NCI-H1436 (cell line): ENCODE measurements at regions not wholly inside any gene's neighbourhood (a gene's known extent, or its start where the extent isn't known, plus 50 kb on each side); places are given as distances from the start of the nearest gene placed in this dataset.
"Not testable (repeated sequence)": the region's sequence is repeated elsewhere in the genome, so short reads cannot be mapped to it uniquely, and the experiment has no call there.

Experiments
- DNase-seq: peaks from one replicate; lab custom pipeline; 2025; lab: John Stamatoyannopoulos, UW

DNA sequence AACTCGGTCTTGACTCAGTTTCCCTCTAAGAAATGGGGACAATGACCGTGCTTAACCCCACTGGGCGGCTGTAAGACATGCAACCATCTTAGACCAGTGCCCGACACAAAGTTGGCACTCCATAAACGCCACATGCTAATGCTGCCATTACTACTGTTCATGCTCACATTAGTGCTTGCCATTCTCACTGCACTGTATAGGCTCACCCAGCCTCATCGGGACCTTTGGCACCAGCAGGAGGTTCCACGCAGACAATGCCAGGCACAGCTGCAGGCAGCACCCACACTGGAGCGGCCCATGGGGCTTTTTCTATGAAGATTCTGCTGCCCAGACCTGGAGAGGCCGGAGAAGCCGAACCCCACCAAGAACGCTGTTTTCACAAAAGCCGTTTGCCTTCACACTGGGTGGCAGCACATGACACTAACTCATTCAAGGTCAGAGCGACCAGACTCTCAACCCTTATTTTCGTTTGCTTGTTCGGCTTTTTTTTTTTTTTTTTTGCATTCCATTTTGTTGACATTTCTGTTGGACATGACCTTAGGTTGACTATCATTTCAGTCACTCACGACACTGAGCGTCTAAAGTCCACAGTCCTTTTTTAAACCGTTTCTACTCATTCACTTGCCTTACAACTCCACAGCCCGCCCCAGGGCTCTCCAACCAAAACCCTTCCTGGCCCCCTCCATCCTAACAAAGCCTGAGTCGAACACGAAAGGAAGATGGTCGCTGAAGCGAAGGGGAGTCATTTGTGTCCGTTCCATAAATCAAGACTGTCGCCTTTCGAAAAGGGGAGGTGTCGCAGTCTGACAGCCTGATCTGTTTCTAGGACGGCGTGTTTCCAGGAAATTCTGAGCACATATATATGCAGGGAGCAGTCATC lies 124.4 kb upstream of the RNF32 start:
- DNase-seq: no peak

DNA sequence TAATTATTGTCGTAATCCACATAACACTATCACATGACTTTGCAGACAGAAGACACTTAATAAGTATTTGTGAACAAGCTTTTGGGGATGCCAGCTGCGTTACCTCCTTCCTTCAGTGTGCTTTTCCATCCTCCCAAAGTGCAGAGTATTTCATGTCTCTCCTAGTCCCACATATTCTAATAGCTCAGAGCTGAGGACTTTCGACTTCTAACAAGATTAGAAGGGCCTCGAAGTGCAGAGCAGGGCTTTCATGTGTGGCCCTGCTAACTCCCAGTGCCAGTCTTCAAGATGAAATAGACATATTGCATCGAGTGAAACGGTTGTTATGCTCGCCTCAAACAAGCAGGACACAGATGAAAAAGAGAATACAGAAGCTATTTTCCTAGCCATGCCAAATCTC lies 125.7 kb upstream of the RNF32 start:
- no peak for DNase-seq

DNA sequence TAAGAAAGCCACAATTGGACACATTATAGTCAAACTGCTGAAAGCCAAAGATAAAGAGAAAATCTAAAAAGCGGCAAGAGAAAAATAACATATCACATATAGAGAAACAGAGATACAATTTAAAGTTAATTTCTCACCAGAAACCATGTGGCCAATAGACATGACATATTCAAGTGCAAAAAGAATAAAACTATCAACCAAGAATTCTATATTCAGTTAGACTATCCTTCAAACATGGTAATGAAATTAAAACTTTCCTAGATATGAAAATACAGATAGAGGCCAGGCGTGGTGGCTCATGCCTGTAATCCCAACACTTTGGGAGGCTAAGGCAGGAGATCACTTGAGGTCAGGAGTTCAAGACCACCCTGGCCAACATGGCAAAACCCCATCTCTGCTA lies 129.1 kb upstream of the RNF32 start:
- DNase-seq: no peak

DNA sequence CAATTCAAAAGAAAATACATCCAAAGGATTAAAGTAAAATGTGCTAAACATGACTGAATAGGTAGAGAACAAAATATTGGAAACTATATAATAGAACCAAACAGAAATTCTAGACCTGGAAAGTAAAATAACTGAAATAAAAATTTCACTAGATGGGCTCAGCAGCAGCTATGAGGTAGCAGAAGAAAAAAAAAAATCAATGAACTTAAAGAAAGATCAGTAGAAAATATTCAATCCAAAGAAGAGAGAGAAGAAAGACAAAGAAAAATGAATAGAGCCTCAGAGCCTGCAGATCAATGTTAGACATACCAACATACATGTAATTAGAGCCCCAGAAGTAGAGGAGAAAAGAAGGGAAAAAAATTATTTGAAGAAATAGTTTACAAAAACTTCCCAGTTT lies 129.6 kb upstream of the RNF32 start:
- DNase-seq: no peak

DNA sequence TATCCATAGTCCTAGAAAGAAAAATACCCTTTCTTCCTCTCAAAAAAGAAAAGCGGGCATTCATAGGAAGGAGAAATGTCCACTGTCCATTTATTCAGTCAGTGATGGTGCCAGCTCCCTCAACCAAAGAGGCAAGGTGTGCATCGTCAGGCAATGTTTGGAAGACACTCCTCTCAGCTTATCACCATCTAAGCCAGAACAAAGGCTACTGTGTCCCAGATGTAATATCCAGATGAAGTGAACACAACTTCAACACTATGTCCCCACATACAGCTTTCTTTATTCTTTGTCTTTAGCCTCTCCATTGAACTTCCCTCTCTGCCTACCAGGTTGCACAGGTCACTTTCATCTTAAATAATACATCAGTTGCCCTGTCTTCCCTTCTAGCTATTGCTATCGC lies 131.4 kb upstream of the RNF32 start:
- no peak for DNase-seq

DNA sequence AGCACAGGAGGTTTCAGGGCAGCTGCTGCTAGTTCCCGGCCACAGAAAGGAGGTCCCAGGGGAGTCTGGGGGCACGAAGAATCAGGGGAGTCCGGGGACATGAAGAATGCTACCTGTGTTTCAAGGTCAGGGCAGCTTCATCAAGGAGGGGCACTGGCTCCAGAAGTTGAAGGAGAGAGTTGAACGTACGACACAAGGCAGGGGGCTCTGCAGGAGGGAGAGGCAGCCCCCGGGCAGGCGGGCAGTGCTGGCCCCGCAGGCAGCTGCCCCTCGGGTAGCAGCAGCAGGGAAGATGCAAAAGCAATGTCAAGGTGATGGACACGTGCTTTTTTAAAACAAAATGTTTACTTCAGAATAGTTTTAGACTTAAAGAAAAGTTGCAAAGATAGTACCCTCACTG lies 134.7 kb upstream of the RNF32 start:
- no peak for DNase-seq

DNA sequence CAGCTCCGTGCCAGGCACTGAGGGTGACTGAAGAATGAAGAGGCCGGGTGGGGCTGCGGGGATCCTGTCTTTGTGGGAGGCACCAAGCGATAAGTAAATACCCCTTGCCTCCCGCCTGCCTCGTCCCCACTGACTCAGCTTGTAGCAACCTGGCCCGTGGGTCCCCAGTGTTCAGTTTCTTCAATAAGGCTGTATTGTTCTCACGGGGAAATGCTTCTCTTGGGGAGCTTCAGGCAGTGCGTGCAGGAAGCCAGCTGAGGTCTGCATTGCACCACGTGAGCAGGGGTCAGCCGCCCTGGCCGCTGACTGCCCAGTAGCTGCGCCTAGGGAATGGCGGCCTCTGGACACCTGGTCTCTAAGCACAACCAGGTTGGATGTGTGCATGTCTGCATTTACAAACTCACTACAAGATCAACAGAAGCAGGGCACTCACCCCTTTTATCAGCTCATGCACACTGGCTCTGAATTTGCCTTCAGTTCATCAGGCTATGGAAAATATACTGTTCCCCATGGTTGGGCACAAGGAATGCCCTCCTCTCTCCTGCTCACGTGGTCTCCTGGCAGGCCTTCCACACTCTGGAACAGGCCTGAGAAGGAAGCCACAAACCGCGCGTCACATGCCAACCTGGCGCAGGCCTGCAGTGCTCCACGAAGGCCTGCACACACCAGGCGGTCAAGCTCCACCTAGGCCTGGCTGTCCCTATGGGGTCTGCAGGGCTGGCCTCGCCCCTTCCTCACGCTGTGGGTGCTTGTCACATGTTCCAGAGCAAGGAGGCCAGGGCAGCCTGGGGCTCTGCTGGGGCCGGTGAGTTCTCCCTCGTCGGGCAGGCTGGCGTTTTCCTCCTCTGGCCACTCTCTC lies 135.7 kb upstream of the RNF32 start:
- no peak for DNase-seq

DNA sequence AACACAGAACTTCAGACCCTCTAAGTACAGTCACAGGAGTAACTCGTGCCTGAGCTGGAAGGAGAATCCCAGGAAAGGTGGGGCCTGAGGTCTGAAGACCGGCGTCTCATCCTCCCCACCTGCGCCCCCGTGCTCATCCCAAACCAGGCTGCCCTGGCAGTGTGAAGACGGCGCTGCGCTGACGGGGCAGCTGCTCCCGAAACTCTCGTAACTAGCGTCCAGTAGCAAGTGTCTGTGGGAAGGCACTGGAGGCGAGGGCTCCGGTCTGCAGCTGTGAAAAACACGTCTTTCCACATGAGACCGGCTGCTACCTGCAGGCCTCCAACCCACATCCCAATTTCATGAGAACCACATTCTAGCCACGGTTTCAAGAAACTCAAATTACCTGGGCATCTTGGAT lies 136.6 kb upstream of the RNF32 start:
- DNase-seq: no peak

DNA sequence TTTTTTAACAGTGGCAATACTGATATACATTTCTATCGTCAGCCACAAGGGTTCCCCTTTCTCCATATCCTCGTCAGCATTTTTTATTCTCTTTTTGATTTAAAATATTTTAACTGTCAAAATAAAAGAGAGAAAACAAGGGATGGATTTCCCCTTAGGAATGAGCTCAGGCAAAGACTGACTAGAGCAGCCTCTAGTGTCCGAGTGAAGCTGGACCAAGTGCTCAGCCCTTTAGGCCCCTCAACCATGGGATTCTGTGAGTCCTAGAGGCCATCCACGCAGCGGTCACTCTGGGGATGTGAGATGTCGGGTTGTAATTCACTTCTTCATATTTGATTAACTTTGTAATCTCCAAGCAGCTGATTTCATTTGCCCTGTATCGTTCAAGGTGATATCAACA lies 137.4 kb upstream of the RNF32 start:
- no peak for DNase-seq

DNA sequence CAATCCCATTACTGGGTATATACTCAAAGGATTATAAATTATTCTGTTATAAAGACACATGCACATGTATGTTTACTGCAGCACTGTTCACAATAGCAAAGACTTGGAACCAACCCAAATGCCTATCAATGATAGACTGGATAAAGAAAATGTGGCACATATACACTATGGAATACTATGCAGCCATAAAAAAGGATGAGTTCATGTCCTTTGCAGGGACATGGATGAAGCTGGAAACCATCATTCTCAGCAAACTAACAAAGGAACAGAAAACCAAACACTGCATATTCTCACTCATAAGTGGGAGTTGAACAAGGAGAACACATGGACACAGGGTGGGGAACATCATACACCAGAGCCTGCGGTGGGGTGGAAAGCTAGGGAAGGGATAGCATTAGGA lies 138.8 kb upstream of the RNF32 start:
- DNase-seq: not testable (repeated sequence)

DNA sequence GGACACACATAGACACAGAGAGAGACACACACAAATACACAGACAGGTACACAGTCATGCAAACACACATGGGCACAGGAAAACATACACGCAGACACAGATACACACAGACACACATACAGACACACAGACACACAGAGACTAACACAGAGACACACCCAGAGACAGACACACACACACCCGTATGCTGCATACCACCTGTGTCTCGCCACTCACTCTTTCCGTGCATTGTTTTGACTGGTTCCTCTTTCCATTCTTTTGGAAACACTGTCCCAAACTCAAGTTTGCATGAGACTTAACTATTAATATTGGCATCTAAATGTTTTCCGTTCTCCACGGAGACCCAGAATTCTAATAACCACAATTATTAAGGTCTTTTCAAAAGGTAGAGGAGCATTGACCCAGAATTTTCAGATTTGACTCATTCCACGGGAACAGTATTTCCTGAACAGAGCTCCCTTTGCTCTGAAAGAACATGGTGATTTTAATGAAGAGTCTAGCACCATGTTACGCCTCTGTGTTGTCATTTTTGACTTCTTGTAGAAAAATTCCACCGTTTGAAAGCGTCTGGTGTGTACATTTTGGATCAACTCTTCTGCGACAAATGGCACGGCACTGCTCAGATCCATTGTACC lies 141.2 kb upstream of the RNF32 start:
- no peak for DNase-seq

DNA sequence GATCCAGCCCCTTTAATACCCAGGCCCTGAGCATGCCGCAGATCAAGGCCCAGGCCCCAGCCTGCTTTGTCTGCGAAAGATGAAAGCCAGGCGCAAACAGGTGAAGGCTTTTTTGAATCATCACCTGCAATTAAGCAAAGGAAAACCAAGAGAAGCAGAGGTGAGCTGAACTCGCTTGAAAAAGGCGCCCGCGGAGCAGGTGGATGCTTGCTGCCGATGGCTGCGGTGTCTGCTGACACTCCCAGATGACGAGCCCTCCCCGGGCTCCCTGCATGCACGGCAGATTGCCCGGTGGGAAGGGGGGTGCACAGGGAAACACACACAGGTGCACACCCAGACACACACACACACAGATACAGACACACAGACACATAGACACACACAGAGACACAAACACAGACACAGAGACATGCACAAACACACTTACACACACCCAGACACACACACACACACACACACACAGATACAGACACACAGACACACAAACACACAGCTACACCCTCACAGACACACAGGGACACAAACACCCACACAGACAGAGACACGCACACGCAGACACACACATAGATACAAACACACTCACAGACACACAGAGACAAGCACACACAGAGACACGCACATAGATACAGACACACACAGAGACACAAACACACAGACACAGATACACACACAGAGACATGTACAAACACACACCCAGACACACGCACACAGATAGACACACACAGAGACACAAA lies 142.6 kb upstream of the RNF32 start:
- peak; percentile 13 for DNase-seq

DNA sequence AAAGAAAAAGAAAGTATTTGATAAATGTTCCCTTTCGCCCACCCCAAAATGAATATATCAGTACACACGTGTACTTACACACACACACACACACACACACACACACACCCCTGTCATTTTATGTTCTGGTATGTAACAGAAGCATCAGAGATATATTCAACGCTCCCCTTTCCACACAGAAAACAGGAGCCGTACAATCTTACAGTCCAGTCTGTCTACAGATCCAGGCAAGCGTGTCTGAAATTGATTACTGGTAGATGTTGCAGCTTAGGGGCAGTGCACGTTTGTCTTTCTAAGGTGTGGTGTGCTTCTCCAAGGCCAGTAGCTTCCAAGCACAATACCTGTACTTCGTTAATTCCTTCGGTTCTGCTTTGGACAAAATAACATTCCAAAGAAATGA lies 143.7 kb upstream of the RNF32 start:
- DNase-seq: no peak

DNA sequence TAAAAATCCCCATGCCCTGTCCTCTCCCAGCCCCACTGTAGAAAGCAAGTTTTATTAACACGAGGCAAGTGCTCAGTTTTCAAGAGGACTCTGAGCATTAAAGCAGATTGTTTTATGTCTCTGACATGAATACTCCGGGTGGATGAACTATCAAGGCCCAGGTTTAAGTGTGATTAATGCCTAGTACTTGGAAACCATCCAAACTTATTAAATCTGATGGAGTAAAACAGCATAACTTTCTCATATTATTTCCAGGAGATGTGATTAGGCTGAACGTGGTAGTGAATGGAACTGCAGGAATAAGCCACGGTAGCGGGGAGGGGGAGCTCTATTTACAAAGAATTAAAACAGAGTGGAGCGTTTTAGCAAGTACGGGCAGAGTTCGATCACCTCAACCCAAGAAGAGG lies 144.2 kb upstream of the RNF32 start:
- DNase-seq: peak; percentile 22

DNA sequence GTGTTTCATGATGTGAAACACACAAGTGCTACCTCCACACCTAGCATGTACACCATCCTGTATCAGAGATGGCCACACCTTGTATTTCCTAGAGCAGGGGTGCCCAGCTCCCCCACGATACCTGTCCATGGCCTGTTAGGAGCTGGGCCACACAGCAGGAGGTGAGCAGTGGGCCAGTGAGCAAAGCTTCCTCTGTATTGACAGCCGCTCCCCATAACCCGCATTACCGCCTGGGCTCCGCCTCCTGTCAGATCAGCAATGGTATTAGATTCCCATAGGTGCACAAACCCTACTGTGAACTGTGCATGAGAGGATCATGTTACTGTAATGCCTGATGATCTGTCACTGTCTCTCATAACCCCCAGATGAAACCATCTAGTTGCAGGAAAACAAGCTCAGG lies 145.6 kb upstream of the RNF32 start:
- DNase-seq: no peak

DNA sequence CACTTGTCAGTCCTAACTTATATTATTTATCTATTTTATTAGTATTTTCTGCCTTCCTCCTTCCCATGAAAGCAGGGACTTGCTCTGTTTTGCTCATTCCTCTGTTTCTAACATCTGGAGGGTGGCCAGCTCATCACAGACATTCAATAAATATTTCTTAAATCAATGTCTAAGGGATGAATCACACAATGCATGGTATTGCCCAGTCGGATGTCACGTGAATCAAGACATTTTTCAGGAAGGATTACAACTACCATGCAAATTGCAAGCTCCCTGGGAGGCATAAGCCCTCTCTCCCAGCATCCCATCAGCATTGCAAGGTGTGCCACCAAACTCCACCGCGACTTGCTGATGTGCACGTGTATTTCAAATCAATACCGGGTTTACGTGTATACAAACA lies 146.6 kb upstream of the RNF32 start:
- DNase-seq: no peak

DNA sequence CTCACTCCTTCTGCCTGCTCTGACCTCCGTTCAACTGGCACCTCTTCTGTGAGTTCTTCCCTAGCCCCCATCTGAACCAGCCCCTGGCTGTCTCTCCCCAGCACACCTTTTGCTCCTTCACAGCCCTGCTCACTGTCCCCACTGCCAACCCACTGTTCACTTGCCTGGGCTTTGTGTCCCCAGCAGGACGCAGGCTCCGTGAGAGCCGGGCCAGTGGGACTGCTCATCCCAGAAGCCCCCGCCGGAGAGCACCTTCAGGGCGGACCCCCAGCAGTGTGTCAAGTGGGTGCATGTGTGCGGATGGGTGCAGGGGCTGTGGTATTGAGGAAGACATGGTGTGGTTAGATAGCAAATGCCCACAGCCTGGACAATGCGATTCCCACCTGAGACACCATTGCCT lies 148.4 kb upstream of the RNF32 start:
- no peak for DNase-seq

DNA sequence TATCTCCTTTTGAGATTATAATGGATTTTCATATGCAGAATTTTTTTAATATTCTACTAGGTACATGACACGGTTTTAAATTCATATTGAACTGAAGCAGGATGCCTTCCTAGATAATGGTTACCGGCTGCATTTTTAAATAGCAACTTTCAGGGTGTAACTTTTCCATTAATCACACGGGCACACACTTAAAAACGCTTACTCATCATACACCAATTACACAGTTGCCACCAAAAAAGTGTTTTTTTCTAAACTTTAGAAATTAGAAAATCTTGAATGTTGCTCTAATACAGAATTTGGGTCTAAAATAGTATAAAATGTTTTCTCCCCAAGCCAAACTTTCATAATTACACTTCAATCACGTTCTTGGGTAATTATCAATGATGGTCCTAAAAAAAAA lies 149.1 kb upstream of the RNF32 start:
- no peak for DNase-seq

DNA sequence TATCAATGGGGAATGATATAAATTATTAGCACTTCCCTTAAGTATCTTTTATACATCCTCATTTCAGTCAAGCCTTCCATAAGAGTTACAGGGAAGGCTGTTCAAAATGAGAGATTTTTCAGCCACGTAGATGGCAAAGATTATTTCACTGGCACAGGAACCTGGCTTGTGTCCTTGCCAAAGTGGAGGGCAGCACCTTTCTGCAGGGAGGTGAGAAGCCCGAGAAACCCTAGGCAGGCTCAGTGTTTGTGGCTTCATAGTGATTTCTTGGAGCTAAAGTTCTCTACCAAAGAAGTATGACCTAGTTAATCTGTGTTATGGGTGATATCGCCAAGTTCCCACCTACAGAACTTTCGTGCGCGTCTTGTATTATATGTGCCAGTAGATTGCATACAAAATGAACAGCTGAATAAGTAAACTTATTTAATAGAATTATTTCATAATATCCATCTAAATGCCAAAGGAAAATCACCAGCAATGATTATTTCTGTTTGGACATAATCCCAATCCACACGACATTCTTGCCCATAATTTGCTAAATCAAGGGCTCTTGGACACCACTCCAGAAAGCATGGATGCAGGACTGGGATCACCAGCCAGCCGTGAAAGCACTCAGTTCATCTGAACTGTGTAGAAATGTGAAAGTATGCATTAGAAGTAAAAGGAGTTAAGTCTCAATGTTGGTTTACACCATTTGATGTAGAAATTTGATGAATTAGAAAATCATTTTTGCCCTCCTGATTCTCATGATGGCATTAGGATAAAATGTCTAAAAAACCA lies 150.4 kb upstream of the RNF32 start:
- DNase-seq: no peak

DNA sequence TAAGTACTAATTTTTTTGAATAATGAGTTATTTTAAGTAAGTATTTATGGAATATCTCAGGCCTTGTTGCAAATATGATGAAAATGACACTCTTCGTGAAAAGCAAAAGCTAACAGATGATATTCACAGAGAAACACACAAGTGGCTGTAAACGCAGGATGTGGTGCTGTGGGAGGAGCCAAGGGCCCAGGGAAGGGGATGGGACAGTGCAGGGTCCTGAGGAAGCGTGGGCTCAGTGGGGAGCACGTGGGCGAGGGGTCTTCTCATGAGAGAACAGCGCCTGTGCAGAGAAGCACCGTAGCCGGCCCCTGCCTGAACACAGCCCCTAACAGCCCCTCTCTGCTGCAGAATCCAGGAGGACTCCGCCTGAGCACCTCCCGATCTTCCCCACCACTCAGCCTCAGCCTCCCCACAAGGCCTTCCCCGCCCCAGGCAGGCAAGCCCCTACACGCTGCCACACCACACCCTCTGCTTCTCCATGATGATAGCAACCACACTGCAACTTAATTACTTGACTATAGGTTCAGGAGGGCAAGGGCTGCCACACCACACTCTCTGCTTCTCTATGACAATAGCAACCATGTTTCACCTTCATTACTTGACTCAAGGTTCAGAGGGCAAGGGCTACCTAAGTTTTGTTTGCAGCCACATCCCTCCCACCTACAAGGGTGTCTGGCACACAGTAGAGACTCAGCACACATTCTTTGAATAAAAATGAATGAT lies 152.6 kb upstream of the RNF32 start:
- DNase-seq: no peak

DNA sequence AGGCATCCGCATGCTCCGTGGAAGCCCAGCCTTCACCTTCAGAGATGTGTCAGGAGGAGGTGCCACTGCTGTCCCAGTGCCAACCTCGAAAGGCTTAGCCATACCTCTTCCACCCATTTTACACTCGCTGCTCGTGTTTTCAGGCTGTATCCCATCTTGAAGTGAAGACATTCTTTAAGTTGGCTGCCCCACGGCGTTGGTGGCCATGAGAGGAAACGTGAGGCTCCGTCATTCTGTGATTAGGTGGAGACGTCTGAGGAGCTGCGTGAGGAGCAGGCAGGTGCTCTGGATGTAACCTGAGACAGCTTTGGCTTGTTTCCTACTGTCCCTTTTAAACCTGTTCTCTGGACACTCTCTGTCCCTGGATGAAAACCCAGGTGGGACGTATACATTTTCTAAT lies 159.9 kb upstream of the RNF32 start:
- no peak for DNase-seq
